Sigmoid colon (tissue), 4 donors: ENCODE measurements at regions not wholly inside any gene's neighbourhood (a gene's known extent, or its start where the extent isn't known, plus 50 kb on each side); places are given as distances from the start of the nearest gene placed in this dataset.

Experiments used
- CTCF ChIP-seq, 4 experiments: fragments of 450-650 bp in 3 of 4; fragments of 200-600 bp in 1 of 4; IDR thresholded peaks; one replicate each; pipeline ENCODE4 v1.5.1; 2016 to 2019; ENCODE audit warnings: antibody characterized with exemption in 4 of 4, mild to moderate bottlenecking in 3 of 4, moderate library complexity in 2 of 4
- POLR2AphosphoS5 ChIP-seq, 4 donors: sonication (generic); formaldehyde crosslinking; IDR thresholded peaks; one replicate each; pipeline ENCODE4 v1.6.1; 2017; ENCODE audit warnings: antibody characterized with exemption in 4 of 4

- TF ChIP-seq CTCF (IDR thresholded peaks at IDR 0.05) = no peak
- no peak for TF ChIP-seq POLR2AphosphoS5 (IDR thresholded peaks at IDR 0.05)
These were observed 158.3 kb downstream of the ZFP36L2 start for GRCh38 chr2:43068041-43068533.
